ENCODE measurements at regions not wholly inside any gene's neighbourhood (a gene's known extent, or its start where the extent isn't known, plus 50 kb on each side); places are given as distances from the start of the nearest gene placed in this dataset.
"Not testable (repeated sequence)": the region's sequence is repeated elsewhere in the genome, so short reads cannot be mapped to it uniquely, and the experiment has no call there.

DNA sequence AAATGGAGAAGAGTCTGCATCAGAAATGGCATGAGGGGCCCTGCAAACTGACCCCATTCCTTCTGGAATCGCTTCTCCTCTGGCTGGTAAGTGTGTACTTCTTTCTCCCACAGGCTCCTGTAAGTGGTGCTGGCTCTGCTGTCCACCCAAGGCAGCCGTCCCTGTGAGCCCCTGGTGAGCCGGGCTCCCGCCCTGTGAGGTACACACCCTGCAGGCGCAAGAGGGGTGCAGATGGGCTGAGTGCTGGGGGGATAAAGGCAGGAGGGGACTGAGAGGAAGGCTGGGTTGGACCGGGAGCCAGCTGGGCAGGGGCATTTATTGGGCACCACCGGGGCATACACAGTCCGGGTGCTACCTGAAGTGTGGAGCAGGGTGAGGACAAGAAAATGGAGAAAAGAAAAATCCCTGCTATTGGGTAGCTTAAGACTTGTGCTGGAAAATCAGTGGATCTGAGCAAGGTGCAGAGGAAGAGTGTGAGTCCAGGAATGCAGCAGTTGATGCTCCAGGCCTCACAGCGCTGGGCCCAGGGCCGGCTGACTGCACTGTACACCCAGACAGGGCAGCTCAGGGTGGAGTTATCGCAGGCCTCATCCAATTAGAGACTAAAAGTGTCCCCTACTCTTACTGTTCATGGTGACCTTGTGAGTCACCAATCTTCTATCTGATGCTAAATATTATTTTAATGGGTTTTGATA lies 455.1 kb upstream of the B3GAT1 start:
- DNase-seq (ENCODE audit: low spot score): no peak

- no peak for DNase-seq (ENCODE audit: low spot score)
Measured at GRCh38 chr11:134866215-134866614, 454.2 kb upstream of the B3GAT1 start.

- DNase-seq (ENCODE audit: low spot score): no peak
Measured at GRCh38 chr11:134864968-134865305, 452.9 kb upstream of the B3GAT1 start.

- DNase-seq (ENCODE audit: low spot score): no peak
Measured at GRCh38 chr11:134864233-134864967, 452.4 kb upstream of the B3GAT1 start.

GRCh38 chr11:134863294-134863693 lies 451.3 kb upstream of the B3GAT1 start:
- no peak for DNase-seq (ENCODE audit: low spot score)

- no peak for DNase-seq (ENCODE audit: low spot score)
Measured at GRCh38 chr11:134862587-134863195, 450.6 kb upstream of the B3GAT1 start.

GRCh38 chr11:134862105-134862502 lies 450.1 kb upstream of the B3GAT1 start:
- no peak for DNase-seq (ENCODE audit: low spot score)

GRCh38 chr11:134861490-134862104 lies 449.6 kb upstream of the B3GAT1 start:
- DNase-seq (ENCODE audit: low spot score): no peak

GRCh38 chr11:134858783-134859480 lies 446.9 kb upstream of the B3GAT1 start:
- DNase-seq (ENCODE audit: low spot score): no peak

GRCh38 chr11:134857035-134857434 lies 445.0 kb upstream of the B3GAT1 start:
- DNase-seq (ENCODE audit: low spot score): no peak

- no peak for DNase-seq (ENCODE audit: low spot score)
Measured at GRCh38 chr11:134856056-134856971, 444.3 kb upstream of the B3GAT1 start.

DNA sequence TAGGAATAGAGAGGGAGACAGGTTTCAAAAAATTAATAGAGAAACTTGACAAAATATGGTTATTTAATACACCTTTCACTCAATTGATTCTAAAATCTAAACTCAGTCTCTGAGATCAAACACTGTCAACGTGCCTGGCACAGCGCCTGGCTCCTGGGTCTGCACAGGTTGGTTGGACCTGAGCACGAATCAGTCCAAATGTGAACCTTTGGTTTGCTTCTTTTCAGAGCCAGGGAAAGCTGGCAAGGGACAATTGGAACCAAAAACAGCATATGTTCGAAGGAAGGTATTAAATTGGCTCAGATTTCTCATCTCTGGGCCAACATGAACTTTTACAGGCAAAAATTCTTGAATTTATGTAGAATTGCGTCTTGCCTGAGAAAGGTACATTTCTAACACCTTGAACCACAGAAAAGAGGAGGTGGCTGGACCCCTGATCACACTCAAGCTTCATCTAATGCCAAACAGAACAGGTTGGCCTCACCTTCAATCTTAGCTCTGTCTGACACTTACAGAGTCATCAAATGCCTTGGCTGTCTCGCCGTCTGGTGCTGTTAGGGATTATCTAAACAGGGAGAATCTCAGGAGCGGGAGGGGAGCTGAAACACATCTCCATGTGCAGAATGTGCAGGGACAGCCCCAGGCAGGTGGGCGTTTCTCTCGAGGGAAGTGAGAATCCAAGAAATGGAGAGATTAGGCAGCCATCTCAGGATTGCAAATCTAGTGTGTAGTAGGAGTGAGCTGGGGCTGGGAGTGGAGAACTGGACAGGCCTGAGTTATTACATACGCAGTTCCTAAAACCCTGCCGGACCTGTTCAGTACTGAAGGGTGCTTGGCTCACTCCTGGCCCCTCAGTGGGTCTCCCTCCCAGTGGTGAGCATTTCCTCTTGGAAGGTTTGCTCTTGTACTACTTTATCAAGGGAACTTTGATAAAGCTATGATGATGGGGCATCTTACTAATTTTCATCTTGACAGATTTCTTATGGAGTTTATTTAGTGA lies 442.2 kb upstream of the B3GAT1 start:
- DNase-seq (ENCODE audit: low spot score): no peak

- DNase-seq (ENCODE audit: low spot score): not testable (repeated sequence)
Measured at GRCh38 chr11:134851503-134852224, 439.6 kb upstream of the B3GAT1 start.

DNA sequence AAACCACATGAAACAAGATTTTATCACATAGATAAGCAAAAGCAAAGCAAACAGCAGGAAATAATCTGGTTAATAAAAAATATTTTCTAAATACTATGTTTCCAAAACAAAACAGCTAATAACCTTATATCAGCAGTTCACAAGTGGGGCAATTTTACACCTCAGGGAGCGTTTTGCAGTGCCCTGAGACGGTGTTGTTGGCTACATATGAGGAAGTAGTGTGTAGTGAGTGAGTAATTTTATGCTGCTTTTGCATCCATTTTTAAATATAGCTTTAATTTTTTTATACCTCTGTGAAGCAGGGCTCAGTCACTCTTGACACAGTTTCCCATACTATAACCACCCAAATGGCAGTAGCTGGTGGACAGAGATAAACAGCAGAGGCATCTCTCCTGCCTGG lies 438.5 kb upstream of the B3GAT1 start:
- no peak for DNase-seq (ENCODE audit: low spot score)

DNA sequence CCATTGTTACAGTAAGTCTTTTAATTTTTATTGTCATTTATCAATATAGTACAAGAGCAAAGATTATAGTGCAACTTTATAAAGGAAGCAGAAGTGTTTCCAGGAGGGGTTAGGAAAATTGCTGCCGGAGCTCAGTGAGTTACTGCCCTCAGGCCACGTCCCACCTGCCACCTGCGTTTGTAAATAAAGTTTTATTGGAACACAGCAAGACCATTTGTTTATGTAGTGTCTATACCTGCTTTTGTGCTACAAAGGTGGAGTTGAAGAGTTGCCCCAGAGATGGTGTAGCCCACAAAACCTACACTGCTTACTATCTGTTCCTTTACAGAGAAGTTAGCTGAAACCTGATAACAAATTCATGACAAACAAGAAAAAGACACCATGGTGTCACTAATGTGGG lies 437.8 kb upstream of the B3GAT1 start:
- DNase-seq (ENCODE audit: low spot score): no peak

DNA sequence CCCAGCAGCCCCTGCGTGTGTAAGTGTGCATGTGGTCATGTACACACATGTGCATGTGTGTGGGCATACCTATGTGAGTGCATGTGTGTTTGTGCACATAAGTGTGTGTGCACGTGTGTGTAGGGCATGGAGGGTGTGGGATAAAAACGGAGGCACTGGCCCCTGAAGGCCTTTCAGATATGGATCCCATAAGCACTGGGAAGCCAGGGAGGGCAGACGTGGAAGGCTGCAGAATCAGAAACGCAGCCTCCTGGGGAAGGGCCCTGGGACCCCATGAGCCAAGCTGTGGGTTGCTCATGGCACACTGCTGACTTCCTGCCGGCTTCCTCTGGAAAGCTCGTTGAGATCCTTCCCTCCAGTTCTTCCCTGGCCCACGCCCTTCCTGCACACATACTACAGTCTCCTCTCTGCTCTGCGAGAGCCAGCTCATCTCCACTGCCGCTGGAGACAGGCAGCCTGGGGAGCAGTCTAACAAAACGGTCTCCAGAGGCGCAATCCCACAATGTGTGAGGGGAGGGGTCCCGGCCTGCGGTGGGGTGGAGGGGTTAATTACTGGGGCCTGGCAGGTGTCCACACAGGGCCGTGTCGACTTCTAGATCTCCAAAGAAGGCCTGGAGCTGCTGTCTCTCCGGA lies 435.2 kb upstream of the B3GAT1 start:
- DNase-seq (ENCODE audit: low spot score): no peak

DNA sequence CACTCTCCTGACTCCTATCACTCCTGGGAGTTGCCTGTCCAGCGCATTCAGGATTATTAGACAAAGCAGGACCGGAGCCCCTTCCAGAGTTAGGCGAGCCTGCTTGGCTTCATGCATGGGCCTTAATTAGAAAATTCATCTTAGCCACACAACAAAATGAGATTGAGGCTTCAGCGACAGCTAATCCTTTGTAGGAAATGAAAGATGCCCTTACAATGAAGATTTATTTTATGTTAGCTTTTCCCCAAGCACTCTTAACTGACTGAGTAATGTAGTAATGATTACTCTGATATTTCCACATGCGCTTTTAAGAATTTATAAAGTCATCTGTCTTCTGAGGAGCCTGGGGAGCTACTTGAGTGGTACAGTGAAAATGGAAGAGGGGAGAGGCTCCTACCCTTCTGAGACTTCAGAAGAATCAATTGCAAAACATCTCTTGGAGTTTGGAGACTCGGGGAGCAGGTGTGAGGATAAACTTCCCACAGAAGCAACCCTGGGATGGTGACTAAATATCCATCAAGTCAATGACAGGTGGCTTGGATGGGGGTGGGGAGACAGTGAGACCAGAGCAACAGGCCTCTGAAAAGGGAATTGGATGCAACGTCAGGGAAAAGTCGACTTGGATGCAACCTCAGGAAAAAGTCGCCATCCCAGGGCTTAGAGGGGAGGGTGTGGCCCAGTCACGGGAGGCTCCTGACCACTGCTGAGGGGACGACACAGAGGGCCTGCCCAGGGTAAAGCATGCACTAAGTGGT lies 434.5 kb upstream of the B3GAT1 start:
- no peak for DNase-seq (ENCODE audit: low spot score)
